Liver (tissue), 8 donors: ENCODE measurements at regions not wholly inside any gene's neighbourhood (a gene's known extent, or its start where the extent isn't known, plus 50 kb on each side); places are given as distances from the start of the nearest gene placed in this dataset.

ENCODE experiments used
- DNase-seq: peaks from one replicate; pipeline ENCODE4 v3.0.0-alpha.2; 2017; ENCODE audit warnings: low spot score
- H3K27ac ChIP-seq, 2 donors: one replicate each; pipeline ENCODE4 v1.7.0; 2013; ENCODE audit warnings: inconsistent platforms in 2 of 2, low read length in 2 of 2, control low read depth in 1 of 2, low read depth in 1 of 2, mild to moderate bottlenecking in 1 of 2
- H3K27me3 ChIP-seq, 4 donors: one replicate each; pipeline versions ENCODE4 v1.6.1 to v1.7.0; 2013; ENCODE audit warnings: low read length in 3 of 4, inconsistent platforms in 1 of 4, mild to moderate bottlenecking in 1 of 4, moderate library complexity in 1 of 4; ENCODE audit not compliant: control insufficient read depth in 4 of 4, insufficient read depth in 4 of 4
- H3K36me3 ChIP-seq, 4 donors: one replicate each; pipeline versions ENCODE4 v1.6.1 to v1.7.0; 2013; ENCODE audit warnings: low read length in 3 of 4, mild to moderate bottlenecking in 3 of 4, low read depth in 1 of 4, moderate library complexity in 1 of 4; ENCODE audit not compliant: control insufficient read depth in 4 of 4, insufficient read depth in 3 of 4
- H3K4me1 ChIP-seq, 4 donors: one replicate each; pipeline versions ENCODE4 v1.6.1 to v1.7.0; 2013; ENCODE audit warnings: low read length in 3 of 4, mild to moderate bottlenecking in 3 of 4, moderate library complexity in 1 of 4; ENCODE audit not compliant: control insufficient read depth in 4 of 4, insufficient read depth in 4 of 4
- H3K4me3 ChIP-seq, 3 donors: one replicate each; pipeline versions ENCODE4 v1.6.1 to v1.7.0; 2013; ENCODE audit warnings: low read length in 3 of 3, control low read depth in 1 of 3, low read depth in 1 of 3, mild to moderate bottlenecking in 1 of 3
- H3K9ac ChIP-seq, 2 donors: one replicate each; pipeline ENCODE4 v1.7.0; 2013; ENCODE audit warnings: low read length in 2 of 2, mild to moderate bottlenecking in 2 of 2, moderate library complexity in 2 of 2, control low read depth in 1 of 2, low read depth in 1 of 2
- H3K9me3 ChIP-seq, 4 donors: one replicate each; pipeline versions ENCODE4 v1.6.1 to v1.7.0; 2013; ENCODE audit warnings: low read length in 3 of 4; ENCODE audit not compliant: control insufficient read depth in 4 of 4
- FOXA2 ChIP-seq: IDR thresholded peaks from 2 replicates; pipeline ENCODE4 v1.6.1; 2016; ENCODE audit warnings: antibody characterized with exemption
- GABPA ChIP-seq, 2 donors: IDR thresholded peaks in 1 of 2; conservative IDR thresholded peaks in 1 of 2; 2 replicates each; pipeline ENCODE4 v1.6.1; 2016; ENCODE audit warnings: antibody characterized with exemption in 2 of 2, mild to moderate bottlenecking in 1 of 2, moderate library complexity in 1 of 2
- HNF4A ChIP-seq, 2 donors: conservative IDR thresholded peaks; 2 replicates each; pipeline ENCODE4 v1.6.1; 2016; ENCODE audit warnings: antibody characterized with exemption in 2 of 2, mild to moderate bottlenecking in 2 of 2
- HNF4G ChIP-seq: IDR thresholded peaks from 2 replicates; pipeline ENCODE4 v1.6.1; 2016; ENCODE audit warnings: antibody characterized with exemption
- JUND ChIP-seq, 2 donors: IDR thresholded peaks; 2 replicates each; pipeline ENCODE4 v1.6.1; 2016; ENCODE audit warnings: antibody characterized with exemption in 2 of 2
- NR2F2 ChIP-seq: IDR thresholded peaks from 2 replicates; pipeline ENCODE4 v1.6.1; 2016; ENCODE audit warnings: antibody characterized with exemption
- RXRA ChIP-seq, 2 donors: IDR thresholded peaks; 2 replicates each; pipeline ENCODE4 v1.6.1; 2017 to 2018; ENCODE audit warnings: antibody characterized with exemption in 2 of 2, mild to moderate bottlenecking in 1 of 2
- WGBS: extraction: QIAGEN DNeasy Blood & Tissue Kit; methylation state at CpG from one replicate; pipeline ENCODE4 v1.1.7; 2013; 5-methylcytosine and 5-hydroxymethylcytosine counted together
- TF ChIP-seq, protein P1 (sequence below): IDR thresholded peaks from 2 replicates; pipeline ENCODE4 v1.6.1; 2016; ENCODE audit warnings: antibody characterized with exemption
- TF ChIP-seq, protein P2 (sequence below): fragments of 150-350 bp; IDR thresholded peaks from 2 replicates; pipeline ENCODE4 v1.5.1; 2017; ENCODE audit warnings: improper control_type of control experiment, low read depth, low read length; ENCODE audit not compliant: missing input control
- TF ChIP-seq, protein P3 (sequence below): IDR thresholded peaks from 2 replicates; pipeline ENCODE4 v1.6.1; 2016; ENCODE audit warnings: antibody characterized with exemption, mild to moderate bottlenecking
- TF ChIP-seq, protein P4 (sequence below): IDR thresholded peaks from 2 replicates; pipeline ENCODE4 v1.6.1; 2016; ENCODE audit warnings: antibody characterized with exemption
- donor health status: healthy.
- donor health status: healthy.
- donor health status: healthy.
- donor health status: healthy.
- donor health status: healthy.

DNA sequence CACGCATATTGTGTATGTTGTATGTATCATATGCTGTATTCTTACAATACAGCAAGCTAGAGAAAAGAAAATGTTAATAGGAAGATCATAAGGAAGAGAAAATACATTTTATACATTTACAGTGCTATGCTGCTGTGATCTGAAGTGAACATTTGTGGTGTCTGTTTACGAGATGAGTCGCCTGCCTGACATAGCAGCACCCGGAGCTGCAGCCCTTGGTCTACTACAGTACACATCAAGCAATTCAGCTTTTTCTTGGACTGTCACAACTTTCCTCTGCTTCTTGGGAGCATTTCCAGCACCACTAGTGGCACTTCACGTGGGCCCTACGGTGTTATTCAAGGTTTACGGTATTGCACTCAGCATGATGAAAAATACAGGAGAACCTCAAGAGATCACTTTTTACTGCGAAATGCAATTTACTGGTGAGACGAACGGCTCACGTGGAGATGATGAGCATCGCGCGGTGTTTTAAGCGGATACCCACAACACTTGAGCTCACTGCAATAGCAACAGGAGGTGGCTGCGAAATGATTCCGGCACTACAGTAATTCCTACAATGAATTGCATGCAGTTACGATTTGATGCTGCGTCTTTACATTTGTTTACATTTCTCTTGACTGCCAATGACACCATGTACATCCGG, 308.4 kb downstream of the FGF9 start:
- Histone ChIP-seq H3K4me1 (no peaks in the 10 kb centered on the region), H3K9me3 (no peaks in the 10 kb centered on the region), H3K4me3 (no peak overlapping the region), H3K36me3 (no peaks in the 10 kb centered on the region), H3K27me3 (no peaks in the 10 kb centered on the region), H3K27ac (no peak overlapping the region), H3K9ac (no peak overlapping the region)
- WGBS: 86% methylated on average over 20 of the region's 20 CpGs
- TF ChIP-seq GABPA (IDR thresholded peaks at IDR 0.05 in 1 of 2, conservative IDR thresholded peaks at IDR 0.05 in 1 of 2) (no peak), HNF4G (no peak), FOXA2 (no peak)
- TF ChIP-seq, protein P1, sequence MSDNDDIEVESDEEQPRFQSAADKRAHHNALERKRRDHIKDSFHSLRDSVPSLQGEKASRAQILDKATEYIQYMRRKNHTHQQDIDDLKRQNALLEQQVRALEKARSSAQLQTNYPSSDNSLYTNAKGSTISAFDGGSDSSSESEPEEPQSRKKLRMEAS: no peak
- TF ChIP-seq, protein P2, sequence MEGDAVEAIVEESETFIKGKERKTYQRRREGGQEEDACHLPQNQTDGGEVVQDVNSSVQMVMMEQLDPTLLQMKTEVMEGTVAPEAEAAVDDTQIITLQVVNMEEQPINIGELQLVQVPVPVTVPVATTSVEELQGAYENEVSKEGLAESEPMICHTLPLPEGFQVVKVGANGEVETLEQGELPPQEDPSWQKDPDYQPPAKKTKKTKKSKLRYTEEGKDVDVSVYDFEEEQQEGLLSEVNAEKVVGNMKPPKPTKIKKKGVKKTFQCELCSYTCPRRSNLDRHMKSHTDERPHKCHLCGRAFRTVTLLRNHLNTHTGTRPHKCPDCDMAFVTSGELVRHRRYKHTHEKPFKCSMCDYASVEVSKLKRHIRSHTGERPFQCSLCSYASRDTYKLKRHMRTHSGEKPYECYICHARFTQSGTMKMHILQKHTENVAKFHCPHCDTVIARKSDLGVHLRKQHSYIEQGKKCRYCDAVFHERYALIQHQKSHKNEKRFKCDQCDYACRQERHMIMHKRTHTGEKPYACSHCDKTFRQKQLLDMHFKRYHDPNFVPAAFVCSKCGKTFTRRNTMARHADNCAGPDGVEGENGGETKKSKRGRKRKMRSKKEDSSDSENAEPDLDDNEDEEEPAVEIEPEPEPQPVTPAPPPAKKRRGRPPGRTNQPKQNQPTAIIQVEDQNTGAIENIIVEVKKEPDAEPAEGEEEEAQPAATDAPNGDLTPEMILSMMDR: no peak
- DNase-seq: no peak

DNA sequence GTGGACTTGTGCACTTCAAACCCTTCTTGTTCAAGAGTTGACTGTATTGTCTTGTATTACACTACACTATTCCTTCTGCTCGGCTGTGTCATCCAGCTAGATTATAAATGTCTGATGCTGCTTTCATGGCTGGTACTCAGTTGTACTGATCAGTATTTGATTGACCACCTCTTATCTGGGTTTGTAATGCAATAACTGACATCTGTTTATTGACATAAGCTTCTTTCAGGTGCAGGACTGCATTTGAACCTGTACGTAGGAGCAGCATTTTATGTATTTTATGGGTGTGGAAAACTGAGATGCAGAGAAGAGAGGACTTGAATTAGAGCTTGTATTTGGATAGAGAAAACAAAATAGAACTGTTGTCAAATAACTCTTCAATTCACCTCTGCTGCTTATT, 309.2 kb downstream of the FGF9 start:
- DNase-seq: no peak
- H3K27ac ChIP-seq: no peak overlapping the region
- H3K4me1 ChIP-seq: no peaks in the 10 kb centered on the region
- no peak overlapping the region for H3K9ac ChIP-seq
- no peaks in the 10 kb centered on the region for H3K9me3 ChIP-seq
- H3K4me3 ChIP-seq: no peak overlapping the region
- no peaks in the 10 kb centered on the region for H3K36me3 ChIP-seq
- H3K27me3 ChIP-seq: no peaks in the 10 kb centered on the region
- no peak for TF ChIP-seq FOXA2
- TF ChIP-seq, protein P3, sequence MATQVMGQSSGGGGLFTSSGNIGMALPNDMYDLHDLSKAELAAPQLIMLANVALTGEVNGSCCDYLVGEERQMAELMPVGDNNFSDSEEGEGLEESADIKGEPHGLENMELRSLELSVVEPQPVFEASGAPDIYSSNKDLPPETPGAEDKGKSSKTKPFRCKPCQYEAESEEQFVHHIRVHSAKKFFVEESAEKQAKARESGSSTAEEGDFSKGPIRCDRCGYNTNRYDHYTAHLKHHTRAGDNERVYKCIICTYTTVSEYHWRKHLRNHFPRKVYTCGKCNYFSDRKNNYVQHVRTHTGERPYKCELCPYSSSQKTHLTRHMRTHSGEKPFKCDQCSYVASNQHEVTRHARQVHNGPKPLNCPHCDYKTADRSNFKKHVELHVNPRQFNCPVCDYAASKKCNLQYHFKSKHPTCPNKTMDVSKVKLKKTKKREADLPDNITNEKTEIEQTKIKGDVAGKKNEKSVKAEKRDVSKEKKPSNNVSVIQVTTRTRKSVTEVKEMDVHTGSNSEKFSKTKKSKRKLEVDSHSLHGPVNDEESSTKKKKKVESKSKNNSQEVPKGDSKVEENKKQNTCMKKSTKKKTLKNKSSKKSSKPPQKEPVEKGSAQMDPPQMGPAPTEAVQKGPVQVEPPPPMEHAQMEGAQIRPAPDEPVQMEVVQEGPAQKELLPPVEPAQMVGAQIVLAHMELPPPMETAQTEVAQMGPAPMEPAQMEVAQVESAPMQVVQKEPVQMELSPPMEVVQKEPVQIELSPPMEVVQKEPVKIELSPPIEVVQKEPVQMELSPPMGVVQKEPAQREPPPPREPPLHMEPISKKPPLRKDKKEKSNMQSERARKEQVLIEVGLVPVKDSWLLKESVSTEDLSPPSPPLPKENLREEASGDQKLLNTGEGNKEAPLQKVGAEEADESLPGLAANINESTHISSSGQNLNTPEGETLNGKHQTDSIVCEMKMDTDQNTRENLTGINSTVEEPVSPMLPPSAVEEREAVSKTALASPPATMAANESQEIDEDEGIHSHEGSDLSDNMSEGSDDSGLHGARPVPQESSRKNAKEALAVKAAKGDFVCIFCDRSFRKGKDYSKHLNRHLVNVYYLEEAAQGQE: no peak
- TF ChIP-seq, protein P4, sequence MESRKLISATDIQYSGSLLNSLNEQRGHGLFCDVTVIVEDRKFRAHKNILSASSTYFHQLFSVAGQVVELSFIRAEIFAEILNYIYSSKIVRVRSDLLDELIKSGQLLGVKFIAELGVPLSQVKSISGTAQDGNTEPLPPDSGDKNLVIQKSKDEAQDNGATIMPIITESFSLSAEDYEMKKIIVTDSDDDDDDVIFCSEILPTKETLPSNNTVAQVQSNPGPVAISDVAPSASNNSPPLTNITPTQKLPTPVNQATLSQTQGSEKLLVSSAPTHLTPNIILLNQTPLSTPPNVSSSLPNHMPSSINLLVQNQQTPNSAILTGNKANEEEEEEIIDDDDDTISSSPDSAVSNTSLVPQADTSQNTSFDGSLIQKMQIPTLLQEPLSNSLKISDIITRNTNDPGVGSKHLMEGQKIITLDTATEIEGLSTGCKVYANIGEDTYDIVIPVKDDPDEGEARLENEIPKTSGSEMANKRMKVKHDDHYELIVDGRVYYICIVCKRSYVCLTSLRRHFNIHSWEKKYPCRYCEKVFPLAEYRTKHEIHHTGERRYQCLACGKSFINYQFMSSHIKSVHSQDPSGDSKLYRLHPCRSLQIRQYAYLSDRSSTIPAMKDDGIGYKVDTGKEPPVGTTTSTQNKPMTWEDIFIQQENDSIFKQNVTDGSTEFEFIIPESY: no peak
- WGBS: 56% methylated on average over 2 of the region's 2 CpGs

DNA sequence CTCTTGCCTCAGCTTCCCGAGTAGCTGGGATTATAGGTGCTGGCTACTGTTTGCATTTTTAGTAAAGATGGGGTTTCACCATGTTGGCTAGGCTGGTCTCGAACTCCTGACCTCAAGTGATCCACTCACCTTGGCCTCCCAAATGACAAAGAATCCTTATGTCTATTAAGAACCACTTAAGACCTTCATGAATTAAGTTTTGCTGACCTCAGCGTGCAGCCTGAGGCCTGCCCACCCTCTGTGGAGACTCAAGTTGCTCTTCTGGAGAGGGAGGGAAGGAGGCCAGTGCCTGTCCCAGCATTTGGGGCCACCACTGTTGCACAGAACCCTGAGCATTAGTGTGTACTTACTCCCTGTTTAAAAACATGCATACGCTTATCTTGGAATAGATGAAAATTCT, 313.3 kb downstream of the FGF9 start:
- H3K27me3 ChIP-seq: no peaks in the 10 kb centered on the region
- 91% methylated on average over 4 of the region's 4 CpGs for WGBS
- H3K4me1 ChIP-seq: no peaks in the 10 kb centered on the region
- H3K4me3 ChIP-seq: no peak overlapping the region
- no peaks in the 10 kb centered on the region for H3K9me3 ChIP-seq
- H3K36me3 ChIP-seq: no peaks in the 10 kb centered on the region
- H3K27ac ChIP-seq: no peak overlapping the region
- no peak overlapping the region for H3K9ac ChIP-seq
- DNase-seq: no peak
- no peak for TF ChIP-seq NR2F2
- TF ChIP-seq JUND (IDR thresholded peaks at IDR 0.05): no peak
- TF ChIP-seq, protein P4: no peak
- TF ChIP-seq HNF4A (conservative IDR thresholded peaks at IDR 0.05): no peak
- TF ChIP-seq RXRA (IDR thresholded peaks at IDR 0.05): no peak
- TF ChIP-seq, protein P3: no peak
